Urothelium cell line (cell line): ENCODE measurements at regions not wholly inside any gene's neighbourhood (a gene's known extent, or its start where the extent isn't known, plus 50 kb on each side); places are given as distances from the start of the nearest gene placed in this dataset.
"Not testable (repeated sequence)": the region's sequence is repeated elsewhere in the genome, so short reads cannot be mapped to it uniquely, and the experiment has no call there.

Source experiments
- DNase-seq: peaks from one replicate; pipeline ENCODE4 v3.0.0; 2011; ENCODE audit warnings: low spot score, mixed read lengths
- FAIRE-seq: peaks from 2 replicates; lab custom pipeline; 2011; peaks lifted over from hg19 to GRCh38; lab: Jason Lieb, UNC

- FAIRE-seq (no peak), DNase-seq (no peak)
Measured at GRCh38 chr4:12042818-12043217, 614.1 kb upstream of the HS3ST1 start.

- DNase-seq (no peak), FAIRE-seq (no peak)
Measured at GRCh38 chr4:12041828-12042227, 613.1 kb upstream of the HS3ST1 start.

DNA sequence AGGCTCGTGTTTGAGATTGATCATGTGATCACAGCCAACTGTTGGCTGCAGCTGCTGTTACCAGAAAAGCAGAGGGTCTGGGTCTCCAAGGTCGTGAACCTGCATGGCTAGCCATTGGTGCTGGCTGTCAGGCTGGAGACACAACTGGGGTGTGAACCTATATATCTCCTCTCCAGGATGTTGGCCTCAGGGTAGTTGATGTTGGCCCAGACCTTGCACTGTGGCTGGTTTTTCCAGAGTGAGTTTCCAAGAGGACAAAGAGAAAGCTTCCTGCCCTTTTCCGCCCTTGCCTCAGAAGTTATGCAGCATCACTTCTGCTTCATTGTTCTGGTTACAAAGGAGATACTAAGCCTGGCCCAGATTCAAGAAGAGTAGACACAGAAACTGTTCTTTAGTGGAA lies 607.8 kb upstream of the HS3ST1 start:
- no peak for FAIRE-seq
- no peak for DNase-seq

DNA sequence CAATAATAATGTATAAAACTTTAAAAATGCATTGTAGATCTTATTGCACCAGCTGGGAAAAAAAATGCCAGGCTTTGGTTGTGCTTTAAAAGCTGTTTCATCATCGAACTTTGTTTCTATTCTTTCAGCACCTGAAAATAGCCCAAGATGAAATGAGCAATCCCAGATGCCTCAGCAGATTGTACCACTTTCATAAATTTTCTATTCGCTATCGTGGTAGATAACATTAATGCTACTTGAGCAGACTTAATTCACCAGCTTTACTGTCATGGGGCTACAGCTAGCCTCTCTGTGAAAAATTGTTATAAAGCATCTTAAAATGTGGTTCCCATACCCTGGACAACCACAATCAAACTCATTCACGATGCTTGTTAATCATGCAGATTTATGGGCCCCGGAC lies 599.6 kb upstream of the HS3ST1 start:
- FAIRE-seq = no peak

GRCh38 chr4:12022409-12022808 lies 593.7 kb upstream of the HS3ST1 start:
- no peak for DNase-seq
- no peak for FAIRE-seq

More for the DNA sequence above, 599.6 kb upstream of the HS3ST1 start:
- DNase-seq = no peak

DNA sequence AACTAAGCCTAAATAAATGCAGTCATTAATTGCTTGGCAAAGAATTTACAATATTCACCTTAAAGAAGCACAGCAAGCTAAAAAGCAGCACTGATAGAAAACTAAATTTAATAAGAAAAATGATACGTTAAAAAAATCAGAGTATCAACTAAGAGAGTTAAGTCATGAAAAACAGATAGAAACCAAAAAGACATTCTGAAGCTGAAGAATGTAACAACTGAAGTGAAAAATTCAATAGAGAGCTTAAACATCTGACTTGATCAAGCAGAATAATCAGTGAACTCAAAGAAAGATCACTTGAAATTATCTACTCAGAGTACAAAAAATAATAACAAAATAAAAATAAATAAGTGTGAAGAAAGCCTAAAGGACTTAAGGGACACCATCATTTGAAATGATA lies 588.0 kb upstream of the HS3ST1 start:
- FAIRE-seq (no peak), DNase-seq (no peak)

DNA sequence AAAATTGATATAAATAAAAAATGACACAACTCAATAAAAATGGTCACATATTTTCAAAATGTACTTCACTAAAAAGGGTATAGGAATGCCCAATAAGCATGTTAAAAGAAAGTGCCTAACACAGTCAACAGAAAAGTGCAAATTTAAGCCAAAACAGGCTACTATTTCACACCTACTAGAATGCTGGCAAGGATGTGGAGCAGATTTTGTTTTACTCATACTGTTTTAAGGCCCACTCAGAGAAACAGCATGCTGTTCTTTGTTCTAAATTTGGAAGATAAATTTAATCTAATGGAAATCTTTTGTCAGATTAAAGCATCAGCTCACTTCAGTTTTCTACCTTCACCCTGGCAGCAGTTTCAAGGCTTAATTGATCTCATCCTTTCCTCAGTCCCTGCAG lies 576.8 kb upstream of the HS3ST1 start:
- FAIRE-seq (no peak), DNase-seq (no peak)

DNA sequence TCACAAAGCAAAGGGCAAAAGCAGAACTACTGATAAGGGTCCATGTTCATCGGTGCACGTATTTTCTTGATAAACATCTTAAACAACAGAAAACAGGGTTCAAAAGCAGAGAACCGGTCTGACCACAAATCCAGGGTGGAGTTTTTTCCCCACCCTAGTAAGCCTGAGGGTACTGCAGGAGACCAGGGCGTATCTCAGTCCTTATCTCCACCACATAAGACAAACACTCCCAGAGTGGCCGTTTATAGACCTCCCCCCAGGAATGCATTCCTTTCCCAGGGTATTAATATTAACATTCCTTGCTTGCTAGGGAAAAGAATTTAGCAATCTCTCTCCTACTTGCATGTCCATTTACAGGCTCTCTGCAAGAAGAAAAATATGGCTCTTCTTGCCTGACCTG lies 567.9 kb upstream of the HS3ST1 start:
- not testable (repeated sequence) for DNase-seq, FAIRE-seq

DNA sequence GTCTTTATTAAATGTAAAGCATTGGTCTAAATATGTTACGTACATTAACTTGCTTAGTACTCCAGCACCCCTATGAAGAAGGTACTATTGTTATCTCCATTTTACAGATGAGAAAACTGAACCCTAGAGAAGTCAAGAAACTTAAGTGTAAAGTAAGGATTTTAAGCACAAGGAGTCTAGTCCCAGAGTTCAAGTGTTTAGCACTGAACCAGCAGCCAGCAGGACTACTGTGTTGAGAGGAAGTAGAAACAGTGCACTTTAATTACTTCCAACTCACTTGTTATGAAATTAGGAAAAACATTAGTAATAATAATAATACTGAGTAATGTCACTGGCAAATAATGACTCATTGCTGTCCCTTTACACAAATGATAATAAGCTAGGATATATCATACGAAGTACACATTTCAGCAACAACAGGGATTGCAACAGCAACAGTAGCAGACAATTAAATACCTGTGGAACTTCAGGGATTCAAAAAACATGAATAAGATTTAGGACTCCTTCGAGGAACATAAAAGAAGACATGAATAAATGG lies 548.1 kb upstream of the HS3ST1 start:
- no peak for DNase-seq
- FAIRE-seq = no peak

GRCh38 chr4:11973270-11973669 lies 544.6 kb upstream of the HS3ST1 start:
- no peak for FAIRE-seq
- DNase-seq = no peak

GRCh38 chr4:11970754-11971153 lies 542.1 kb upstream of the HS3ST1 start:
- no peak for FAIRE-seq
- no peak for DNase-seq

- FAIRE-seq (no peak), DNase-seq (no peak)
Measured at GRCh38 chr4:11966782-11967181, 538.1 kb upstream of the HS3ST1 start.

DNA sequence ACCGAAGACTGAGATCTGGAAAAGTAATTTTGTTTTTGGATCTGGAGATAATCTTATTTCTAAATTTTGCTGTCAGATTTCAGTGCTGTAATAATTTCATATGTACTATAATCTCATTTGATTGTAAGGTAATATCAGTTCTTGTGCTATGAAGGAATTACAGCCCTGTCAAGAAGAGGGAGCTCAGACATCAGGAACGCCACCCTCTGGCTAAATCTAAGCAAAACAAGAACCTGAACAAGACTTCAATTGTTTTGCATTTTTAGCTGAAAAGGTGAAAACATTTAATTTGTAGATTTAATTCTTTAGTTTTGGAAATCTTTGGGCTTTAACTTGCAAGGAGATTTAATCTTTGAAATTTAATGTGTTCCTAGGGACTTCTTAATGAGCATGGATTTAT lies 525.4 kb upstream of the HS3ST1 start:
- FAIRE-seq = no peak
- DNase-seq = peak; percentile 7

- FAIRE-seq (no peak), DNase-seq (no peak)
Measured at GRCh38 chr4:11949355-11949754, 520.7 kb upstream of the HS3ST1 start.

DNA sequence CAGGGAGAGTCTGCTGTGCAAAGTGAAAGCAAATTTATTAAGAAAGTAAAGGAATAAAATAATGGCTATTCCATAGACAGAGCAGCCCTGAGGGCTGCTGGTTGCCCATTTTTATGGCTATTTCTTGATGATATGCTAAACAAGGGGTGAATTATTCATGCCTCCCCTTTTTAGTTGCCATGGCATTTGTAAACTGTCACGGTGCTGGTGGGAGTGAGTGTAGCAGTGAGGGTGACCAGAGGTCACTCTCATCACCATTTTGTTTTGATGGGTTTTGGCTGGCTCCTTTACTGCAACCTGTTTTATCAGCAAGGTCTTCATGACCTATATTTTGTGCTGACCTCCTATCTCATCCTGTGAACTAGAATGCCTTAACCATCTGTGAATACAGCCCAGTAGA lies 518.9 kb upstream of the HS3ST1 start:
- FAIRE-seq, DNase-seq: not testable (repeated sequence)

GRCh38 chr4:11937941-11938340 lies 509.2 kb upstream of the HS3ST1 start:
- DNase-seq (no peak), FAIRE-seq (no peak)

- FAIRE-seq (no peak), DNase-seq (no peak)
Measured at GRCh38 chr4:11931266-11931820, 502.6 kb upstream of the HS3ST1 start.

- DNase-seq = no peak
- FAIRE-seq = no peak
Measured at GRCh38 chr4:11929080-11929479, 500.4 kb upstream of the HS3ST1 start.

GRCh38 chr4:11919316-11919715 lies 490.6 kb upstream of the HS3ST1 start:
- DNase-seq = no peak
- FAIRE-seq = no peak

- DNase-seq (no peak), FAIRE-seq (no peak)
Measured at GRCh38 chr4:11914406-11914805, 485.7 kb upstream of the HS3ST1 start.

DNA sequence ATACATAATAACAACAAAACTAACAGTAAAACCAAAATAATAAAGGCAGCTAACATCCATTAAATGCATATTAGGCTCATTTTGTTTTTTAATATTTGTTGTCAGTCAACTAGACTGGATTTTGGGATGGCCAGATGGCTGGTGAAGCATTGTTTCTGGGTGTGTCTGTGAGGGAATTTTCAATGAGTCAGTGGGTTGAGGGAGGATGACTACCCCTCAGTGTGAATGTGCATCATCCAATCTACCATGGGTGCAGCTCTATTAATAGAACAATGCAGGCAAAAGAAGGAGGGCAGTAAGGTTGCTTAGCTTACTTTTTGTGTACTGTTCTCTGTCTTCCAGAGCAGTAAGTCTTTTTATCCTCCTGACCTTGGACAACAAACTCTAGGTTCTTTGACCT lies 484.2 kb upstream of the HS3ST1 start:
- peak; percentile 50 for DNase-seq
- no peak for FAIRE-seq

- DNase-seq (no peak), FAIRE-seq (no peak)
Measured at GRCh38 chr4:11910812-11911211, 482.1 kb upstream of the HS3ST1 start.

DNA sequence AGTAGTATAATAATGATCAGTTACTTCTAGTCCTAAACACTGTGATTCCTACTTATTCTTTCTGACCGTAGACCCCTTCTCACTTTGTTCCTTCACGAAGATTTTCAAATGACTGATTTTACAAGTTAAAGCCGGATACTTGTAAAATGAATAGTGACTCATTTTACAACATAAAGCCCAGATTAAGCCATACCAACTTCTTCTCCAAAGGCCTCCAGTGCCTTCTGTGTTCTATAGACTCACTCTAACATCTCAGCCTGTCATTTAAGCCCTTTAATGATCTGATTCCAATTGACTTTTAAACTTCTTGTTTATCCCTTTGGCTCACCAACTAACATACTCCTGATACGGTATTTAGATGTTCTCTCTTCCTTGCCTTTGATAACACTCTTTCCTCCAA lies 480.0 kb upstream of the HS3ST1 start:
- FAIRE-seq = no peak

More for the DNA sequence above, 480.0 kb upstream of the HS3ST1 start:
- DNase-seq = no peak
